Tibial nerve (tissue), 4 donors: ENCODE measurements at regions not wholly inside any gene's neighbourhood (a gene's known extent, or its start where the extent isn't known, plus 50 kb on each side); places are given as distances from the start of the nearest gene placed in this dataset.

Experiments used
- DNase-seq, 2 donors: peaks; one replicate each; pipeline ENCODE4 v3.0.0-alpha.2; 2019; ENCODE audit warnings: low spot score in 2 of 2
- H3K27ac ChIP-seq, 4 donors: fragments of 200-600 bp; sonication (generic) in 3 of 4; one replicate each; pipeline ENCODE4 v1.5.1; 2017 to 2019; ENCODE audit warnings: mild to moderate bottlenecking in 1 of 4
- H3K27me3 ChIP-seq, 2 donors: fragments of 200-600 bp; sonication (generic) in 1 of 2; one replicate each; pipeline versions ENCODE4 v1.5.1 to v1.6.0; 2017 to 2019
- H3K36me3 ChIP-seq, 3 donors: fragments of 200-600 bp; sonication (generic); one replicate each; pipeline ENCODE4 v1.5.1; 2018 to 2019
- H3K4me1 ChIP-seq, 4 donors: fragments of 200-600 bp; sonication (generic) in 3 of 4; one replicate each; pipeline ENCODE4 v1.5.1; 2017 to 2019
- H3K4me3 ChIP-seq, 4 donors: fragments of 200-600 bp; sonication (generic) in 3 of 4; one replicate each; pipeline ENCODE4 v1.5.1; 2017 to 2019; ENCODE audit warnings: mild to moderate bottlenecking in 1 of 4, moderate library complexity in 1 of 4
- H3K9me3 ChIP-seq, 4 donors: fragments of 200-600 bp; sonication (generic) in 3 of 4; one replicate each; pipeline ENCODE4 v1.5.1; 2017 to 2019
- CTCF ChIP-seq, 5 experiments: fragments of 200-600 bp in 3 of 5; fragments of 450-650 bp in 2 of 5; sonication (generic) in 3 of 5; IDR thresholded peaks; one replicate each; pipeline ENCODE4 v1.5.1; 2016 to 2019; ENCODE audit warnings: antibody characterized with exemption in 5 of 5, mild to moderate bottlenecking in 3 of 5, moderate library complexity in 2 of 5
- EP300 ChIP-seq, 2 donors: sonication (generic); formaldehyde crosslinking; IDR thresholded peaks; one replicate each; pipeline ENCODE4 v1.6.1; 2017; ENCODE audit warnings: antibody characterized with exemption in 2 of 2, mild to moderate bottlenecking in 1 of 2
- POLR2A ChIP-seq, 2 donors: fragments of 450-650 bp; IDR thresholded peaks; one replicate each; pipeline ENCODE4 v1.6.1; 2017; ENCODE audit warnings: antibody characterized with exemption in 2 of 2, mild to moderate bottlenecking in 2 of 2, moderate library complexity in 2 of 2
- WGBS, 2 donors: methylation state at CpG; one replicate each; pipeline ENCODE4 v1.1.5; 2018; 5-methylcytosine and 5-hydroxymethylcytosine counted together

GRCh38 chr15:66936861-66937582 lies 128.4 kb upstream of the SMAD3 start:
- no peak for DNase-seq
- peaks cover 0 to 24% (median 6%) of the 10 kb centered on the region in 4 donors for H3K4me1 ChIP-seq
- peaks cover 0 to 6% (median 0%) of the 10 kb centered on the region in 4 donors for H3K9me3 ChIP-seq
- H3K4me3 ChIP-seq, result peak overlapping the region in 3 of 4 donors; percentile 1 to 47 (median 18)
- TF ChIP-seq CTCF (IDR thresholded peaks at IDR 0.05) (no peak), EP300 (IDR thresholded peaks at IDR 0.05) (no peak), POLR2A (IDR thresholded peaks at IDR 0.05) (no peak)
- no peaks in the 10 kb centered on the region for H3K36me3 ChIP-seq
- WGBS, 2 donors, result 53 to 61% methylated on average over 8 of the region's 8 CpGs
- no peaks in the 10 kb centered on the region for H3K27me3 ChIP-seq
- peak overlapping the region in 2 of 4 donors; percentile 38 to 74 for H3K27ac ChIP-seq

GRCh38 chr15:66937588-66937987 lies 127.8 kb upstream of the SMAD3 start:
- TF ChIP-seq POLR2A (IDR thresholded peaks at IDR 0.05), result no peak
- TF ChIP-seq CTCF (IDR thresholded peaks at IDR 0.05), result no peak
- TF ChIP-seq EP300 (IDR thresholded peaks at IDR 0.05), result no peak
- Histone ChIP-seq H3K4me1 (peaks cover 0 to 18% (median 4%) of the 10 kb centered on the region in 4 donors), H3K27me3 (no peaks in the 10 kb centered on the region), H3K36me3 (no peaks in the 10 kb centered on the region), H3K4me3 (no peak overlapping the region), H3K9me3 (peaks cover 0 to 6% (median 0%) of the 10 kb centered on the region in 4 donors), H3K27ac (no peak overlapping the region)
- WGBS, 2 donors, result 91 to 100% methylated on average over 3 of the region's 3 CpGs
- DNase-seq, result no peak

GRCh38 chr15:66938114-66938830 lies 127.1 kb upstream of the SMAD3 start:
- WGBS, 2 donors, result 86 to 89% methylated on average over 3 of the region's 3 CpGs

GRCh38 chr15:66939016-66939415 lies 126.4 kb upstream of the SMAD3 start:
- no peak for DNase-seq
- peaks cover 0 to 17% (median 3%) of the 10 kb centered on the region in 4 donors for H3K4me1 ChIP-seq

More at GRCh38 chr15:66938114-66938830, 127.1 kb upstream of the SMAD3 start:
- no peak overlapping the region for H3K4me3 ChIP-seq
- H3K4me1 ChIP-seq, result peaks cover 0 to 17% (median 3%) of the 10 kb centered on the region in 4 donors
- TF ChIP-seq CTCF (IDR thresholded peaks at IDR 0.05) (no peak), EP300 (IDR thresholded peaks at IDR 0.05) (no peak), POLR2A (IDR thresholded peaks at IDR 0.05) (no peak)
- DNase-seq, result no peak
- peaks cover 0 to 6% (median 0%) of the 10 kb centered on the region in 4 donors for H3K9me3 ChIP-seq
- no peaks in the 10 kb centered on the region for H3K36me3 ChIP-seq
- no peak overlapping the region for H3K27ac ChIP-seq
- no peaks in the 10 kb centered on the region for H3K27me3 ChIP-seq

More at GRCh38 chr15:66939016-66939415, 126.4 kb upstream of the SMAD3 start:
- Histone ChIP-seq H3K36me3 (no peaks in the 10 kb centered on the region), H3K4me3 (no peak overlapping the region), H3K27me3 (no peaks in the 10 kb centered on the region), H3K27ac (no peak overlapping the region), H3K9me3 (peaks cover 0 to 6% (median 0%) of the 10 kb centered on the region in 4 donors)
- TF ChIP-seq EP300 (IDR thresholded peaks at IDR 0.05) (no peak), CTCF (IDR thresholded peaks at IDR 0.05) (no peak), POLR2A (IDR thresholded peaks at IDR 0.05) (no peak)
- WGBS, 2 donors, result 91 to 93% methylated on average over 3 of the region's 3 CpGs
